GM21723 (cell line): ENCODE measurements at regions not wholly inside any gene's neighbourhood (a gene's known extent, or its start where the extent isn't known, plus 50 kb on each side); places are given as distances from the start of the nearest gene placed in this dataset.
"Not testable (repeated sequence)": the region's sequence is repeated elsewhere in the genome, so short reads cannot be mapped to it uniquely, and the experiment has no call there.

Experiments
- ATAC-seq: cut with Tn5 transposase; IDR thresholded peaks from one replicate; pipeline ENCODE4 v1.9.1; 2021; ENCODE audit warnings: mild to moderate bottlenecking, moderate library complexity; ENCODE audit not compliant: unreplicated experiment

- no peak for ATAC-seq
These were observed 777.3 kb downstream of the CCSER2 start for GRCh38 chr10:85105614-85106255.

GRCh38 chr10:85111271-85111670, 782.9 kb downstream of the CCSER2 start:
- ATAC-seq: no peak

DNA sequence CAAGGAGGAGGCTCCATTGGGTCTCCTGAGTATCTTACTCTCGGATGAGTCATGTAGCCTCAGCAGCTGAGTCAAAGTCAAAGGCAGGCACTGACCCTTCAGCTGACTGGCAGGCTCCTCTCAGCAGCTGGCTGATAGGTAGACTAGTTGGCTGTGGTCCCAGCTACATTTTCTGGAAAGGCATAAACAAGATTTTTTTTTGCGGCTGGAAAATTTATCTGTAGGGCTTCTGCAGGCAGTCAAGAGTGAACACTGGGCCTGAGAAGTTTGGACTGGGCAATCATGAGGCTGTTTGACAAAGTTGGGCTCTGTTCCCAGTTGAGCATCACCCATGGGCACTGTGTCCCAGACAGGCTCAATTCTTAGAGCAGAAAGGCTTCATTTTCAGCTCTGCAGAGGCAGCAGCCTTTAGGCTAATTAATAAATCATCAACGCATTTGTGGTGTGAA, 796.2 kb downstream of the CCSER2 start:
- no peak for ATAC-seq

DNA sequence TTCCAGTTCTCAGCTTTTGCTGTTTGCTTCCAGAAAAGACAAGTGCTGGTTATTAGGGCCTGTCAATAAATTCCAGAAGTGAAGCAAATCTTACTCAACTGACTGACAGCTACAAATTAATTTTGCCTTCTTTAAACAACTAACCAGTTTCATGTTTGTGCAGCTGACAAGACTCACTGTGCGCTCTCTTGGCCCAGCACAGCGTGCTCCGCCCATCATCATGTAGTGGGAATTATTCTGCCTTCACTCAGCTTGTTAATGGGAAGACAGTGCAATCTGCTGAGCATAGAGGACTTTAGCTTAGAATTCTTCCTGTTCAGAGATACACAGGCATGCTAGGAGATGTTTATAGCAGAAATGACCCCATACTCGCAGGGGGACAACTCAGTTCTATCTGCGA, 808.9 kb downstream of the CCSER2 start:
- no peak for ATAC-seq

DNA sequence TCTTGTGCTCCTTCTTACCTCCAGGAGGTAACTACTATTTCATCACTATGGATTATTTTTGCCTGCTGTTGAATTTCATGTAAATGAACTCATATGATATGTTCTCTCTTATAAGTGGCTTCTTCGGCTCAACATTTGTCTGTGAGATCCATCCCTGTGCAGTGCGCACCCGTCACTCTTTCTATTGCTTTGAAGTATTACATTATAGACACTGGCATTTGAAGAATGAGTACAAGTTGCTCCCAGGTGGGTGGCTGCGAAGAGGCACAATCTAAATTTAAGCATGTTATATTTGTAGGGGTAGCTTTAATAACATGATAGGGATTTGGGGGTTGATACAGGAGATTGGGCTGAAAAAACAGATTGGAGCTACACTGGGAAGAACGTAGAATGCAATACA, 809.7 kb downstream of the CCSER2 start:
- ATAC-seq: no peak

- ATAC-seq: no peak
These were observed 810.7 kb downstream of the CCSER2 start for GRCh38 chr10:85139124-85139523.

DNA sequence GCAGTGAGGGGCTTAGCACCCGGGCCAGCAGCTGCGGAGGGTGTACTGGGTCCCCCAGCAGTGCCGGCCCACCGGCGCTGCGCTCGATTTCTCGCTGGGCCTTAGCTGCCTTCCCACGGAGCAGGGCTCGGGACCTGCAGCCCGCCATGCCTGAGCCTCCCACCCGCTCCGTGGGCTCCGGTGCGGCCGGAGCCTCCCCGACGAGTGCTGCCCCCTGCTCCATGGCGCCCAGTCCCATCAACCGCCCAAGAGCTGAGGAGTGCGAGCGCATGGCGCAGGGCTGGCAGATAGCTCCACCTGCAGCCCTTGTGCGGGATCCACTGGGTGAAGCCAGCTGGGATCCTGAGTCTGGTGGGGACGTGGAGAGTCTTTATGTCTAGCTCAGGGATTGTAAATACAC, 813.1 kb downstream of the CCSER2 start:
- ATAC-seq: not testable (repeated sequence)

DNA sequence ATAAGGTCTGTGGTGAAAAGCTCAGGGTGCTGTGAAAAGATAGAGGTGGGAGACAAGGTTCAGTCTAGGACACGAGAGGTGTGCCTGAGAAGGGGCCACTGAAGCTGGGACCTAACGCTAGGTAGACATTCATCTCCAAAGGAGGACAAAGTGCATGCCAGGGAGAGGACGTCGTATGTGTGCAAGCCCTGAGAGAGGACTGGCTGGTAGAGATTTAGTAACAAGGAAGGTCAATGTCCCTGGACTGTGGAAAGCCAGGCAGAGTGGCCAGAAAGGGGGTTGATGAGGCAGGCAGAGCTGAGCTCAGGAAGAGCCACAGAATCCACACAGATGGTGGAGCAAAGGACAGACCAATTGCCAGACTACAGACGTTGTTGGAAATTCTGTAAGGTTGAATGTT, 817.6 kb downstream of the CCSER2 start:
- no peak for ATAC-seq

DNA sequence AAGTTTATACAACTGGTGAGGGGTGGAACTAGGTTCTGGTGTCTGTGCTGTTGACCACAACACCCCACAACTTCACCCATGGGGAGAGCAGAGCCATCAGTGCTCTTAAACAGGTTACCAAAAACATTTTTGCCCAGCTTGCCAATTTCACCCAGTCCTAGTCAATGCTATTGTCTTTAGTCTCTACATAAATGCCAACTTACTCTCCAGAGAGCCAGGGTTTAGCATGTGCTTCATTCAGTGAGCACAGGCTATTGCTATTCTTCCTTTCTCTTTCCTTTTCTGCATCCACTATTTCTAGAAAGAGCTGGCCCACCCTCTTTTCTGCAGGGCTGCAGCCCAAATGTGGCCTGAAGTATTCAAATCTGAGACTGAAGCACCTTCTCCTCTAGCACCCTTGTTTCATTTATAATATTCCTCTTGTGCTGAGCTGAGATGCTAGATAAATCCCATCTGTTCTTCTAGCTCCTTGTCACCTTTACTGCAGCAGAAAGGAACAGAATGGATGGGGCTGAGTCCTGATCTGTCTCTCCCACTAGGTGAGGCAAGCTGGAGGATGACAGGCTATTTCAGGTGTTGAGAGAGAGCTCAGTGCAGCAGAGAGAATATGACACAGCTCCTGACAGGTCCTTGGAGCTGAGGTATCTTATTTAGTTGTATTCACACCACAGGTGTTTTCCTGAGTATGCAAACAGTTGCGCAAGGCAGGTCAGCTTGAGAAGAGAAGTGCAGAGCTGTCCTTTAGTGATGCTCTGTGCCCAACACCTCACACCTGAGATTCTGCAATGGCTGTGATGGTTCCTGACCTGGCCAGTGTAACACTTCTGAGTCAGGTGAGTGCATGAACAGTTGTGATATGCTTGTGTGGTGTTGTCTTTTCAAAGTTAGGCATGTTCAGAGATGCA, 819.2 kb downstream of the CCSER2 start:
- ATAC-seq: no peak

DNA sequence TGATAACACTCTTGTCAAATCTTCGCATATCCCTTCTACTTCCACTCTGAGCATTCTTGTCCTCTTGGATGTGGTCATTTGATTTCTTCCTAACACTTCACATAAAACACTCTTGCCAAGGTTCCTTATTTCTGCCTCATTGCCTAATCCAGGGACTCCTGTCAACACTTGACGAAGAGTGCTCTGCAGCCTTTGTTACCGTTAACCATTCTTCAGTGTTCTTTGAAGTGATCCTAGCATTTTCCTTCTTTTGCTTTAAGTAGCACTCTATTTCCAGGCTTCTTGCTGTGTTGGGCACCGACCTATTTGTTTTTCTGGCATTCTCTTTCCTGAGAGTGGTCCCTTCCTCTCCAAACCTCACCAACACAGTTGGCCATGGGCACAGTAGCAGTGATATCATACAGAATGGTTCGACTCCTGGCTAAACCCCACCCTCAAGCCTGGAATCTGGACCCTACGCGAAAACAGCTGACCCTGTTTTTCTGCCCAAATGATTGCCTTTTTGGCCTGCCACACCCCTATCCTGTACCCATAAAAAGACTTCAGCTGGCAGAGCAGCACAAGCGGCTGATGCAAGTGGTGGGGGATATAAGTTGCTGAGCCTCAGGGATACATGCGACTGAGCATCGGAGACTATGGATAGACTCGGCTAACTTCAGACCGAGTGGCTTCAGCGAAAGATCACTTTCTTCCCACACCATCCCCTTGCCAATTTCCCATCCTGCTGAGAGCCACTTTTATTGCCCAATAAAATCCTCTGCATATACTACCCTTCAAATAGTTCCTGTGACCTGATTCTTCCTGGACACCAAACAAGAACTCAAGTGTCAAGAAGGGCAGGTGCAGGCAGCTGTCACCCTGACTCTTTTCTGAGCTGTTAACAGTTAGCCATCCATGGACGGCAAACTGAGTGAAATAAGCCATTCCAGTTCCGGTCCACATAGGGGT, 820.6 kb downstream of the CCSER2 start:
- ATAC-seq: no peak

- no peak for ATAC-seq
These were observed 821.4 kb downstream of the CCSER2 start for GRCh38 chr10:85149766-85150165.

DNA sequence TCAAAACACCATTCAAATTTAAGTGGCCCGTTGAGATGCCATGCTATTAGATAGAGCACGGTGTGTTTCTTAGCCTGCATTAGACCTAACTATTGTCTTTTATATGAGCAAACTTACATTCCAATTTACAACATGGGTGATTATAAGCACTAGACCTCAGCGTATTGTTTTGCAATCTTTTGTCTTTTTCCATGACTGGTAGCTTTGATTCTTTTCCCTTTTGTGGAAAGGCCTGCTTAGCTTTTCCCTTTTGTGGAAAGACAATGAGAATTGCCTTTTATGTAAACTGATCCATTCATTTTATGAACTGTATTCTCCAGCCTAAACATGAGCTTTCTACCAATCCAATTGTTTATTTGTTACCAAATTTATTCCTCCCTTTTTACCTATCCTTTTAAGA, 823.1 kb downstream of the CCSER2 start:
- no peak for ATAC-seq

DNA sequence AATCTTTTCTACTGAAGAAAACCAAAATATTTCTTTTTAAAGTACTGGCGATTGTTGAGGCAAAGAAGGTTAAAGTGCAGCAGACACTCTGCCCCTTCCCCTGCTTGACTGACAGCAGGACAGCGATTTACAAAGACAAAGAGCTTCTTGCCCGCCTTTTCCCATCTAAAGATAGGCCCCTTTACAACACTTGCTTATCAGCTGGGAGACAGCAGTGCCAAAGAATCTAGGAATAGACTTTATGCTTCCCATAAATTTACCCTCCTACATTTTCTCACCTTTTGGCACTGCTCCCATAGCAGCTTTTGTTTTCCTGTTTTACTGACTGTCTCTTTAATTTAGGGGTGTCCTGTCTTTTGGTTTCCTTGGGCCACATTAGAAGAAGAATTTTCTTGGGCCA, 824.1 kb downstream of the CCSER2 start:
- no peak for ATAC-seq

- ATAC-seq: no peak
These were observed 824.5 kb downstream of the CCSER2 start for GRCh38 chr10:85152911-85153310.

- ATAC-seq: no peak
These were observed 828.8 kb downstream of the CCSER2 start for GRCh38 chr10:85157206-85157605.

GRCh38 chr10:85168243-85168642, 839.9 kb downstream of the CCSER2 start:
- ATAC-seq: no peak

DNA sequence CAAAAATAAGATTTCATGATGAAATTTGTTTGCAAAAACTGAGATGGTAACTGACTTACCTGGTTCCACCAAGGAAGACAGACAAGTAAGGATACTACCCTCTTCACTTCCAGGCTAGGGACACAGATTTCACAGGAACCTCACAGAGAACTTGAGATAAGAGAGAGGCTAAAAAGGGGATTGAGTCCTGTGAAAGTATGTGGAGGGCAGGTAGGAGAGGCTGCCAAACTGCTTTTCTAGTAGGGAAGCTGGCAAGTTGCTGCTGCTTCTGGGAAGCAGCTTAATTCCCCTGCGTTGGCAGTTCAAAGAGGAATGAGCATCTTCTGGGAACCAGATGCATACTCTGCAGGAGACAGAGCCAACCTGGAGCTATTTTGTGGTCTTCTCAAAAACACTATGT, 841.6 kb downstream of the CCSER2 start:
- ATAC-seq: no peak

DNA sequence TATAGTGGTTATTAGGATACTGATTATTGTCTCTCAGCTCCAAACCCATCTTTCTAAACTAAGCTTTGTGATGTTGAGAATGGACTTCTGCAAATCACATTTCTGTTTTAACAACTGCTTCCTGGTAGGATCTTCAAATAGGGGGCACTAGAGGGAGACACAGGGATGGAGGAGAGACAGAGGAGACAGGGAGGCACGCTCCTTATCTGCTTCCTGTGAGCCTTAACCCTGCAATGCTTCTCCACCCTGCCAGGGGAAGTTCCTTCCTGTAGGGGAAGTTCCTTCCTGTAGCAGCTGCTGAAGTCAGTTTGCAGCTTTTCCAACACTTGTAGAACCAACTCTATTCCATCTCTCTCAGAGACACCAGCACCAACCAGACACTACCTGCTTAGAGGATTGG, 847.2 kb downstream of the CCSER2 start:
- no peak for ATAC-seq

GRCh38 chr10:85177767-85178166, 849.4 kb downstream of the CCSER2 start:
- no peak for ATAC-seq

DNA sequence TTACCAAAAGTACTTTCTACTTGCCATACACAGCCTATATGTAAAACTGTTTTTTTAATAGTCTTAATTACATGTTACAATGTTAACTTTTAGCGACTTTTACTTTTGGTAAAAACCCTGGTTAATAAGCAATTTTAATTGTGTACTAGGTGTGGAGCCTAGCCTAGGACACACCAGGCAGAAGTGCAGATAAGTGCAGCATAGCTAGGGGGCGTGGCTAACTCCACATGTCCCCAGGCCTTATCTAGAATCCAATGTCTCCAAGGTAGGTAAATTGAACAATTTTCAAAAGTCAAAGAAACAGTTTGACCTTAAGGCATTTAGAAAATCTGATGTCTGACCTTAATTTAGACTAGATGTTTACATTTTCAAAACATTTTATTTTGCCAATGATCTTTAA, 858.7 kb downstream of the CCSER2 start:
- no peak for ATAC-seq

- no peak for ATAC-seq
These were observed 860.5 kb downstream of the CCSER2 start for GRCh38 chr10:85188770-85189484.
